Panc1 (cell line): ENCODE measurements at regions not wholly inside any gene's neighbourhood (a gene's known extent, or its start where the extent isn't known, plus 50 kb on each side); places are given as distances from the start of the nearest gene placed in this dataset.

ENCODE experiments used
- POLR2AphosphoS5 ChIP-seq: IDR thresholded peaks from 2 replicates; pipeline ENCODE4 v1.6.1; 2012; ENCODE audit warnings: mild to moderate bottlenecking, low read depth, low read length, moderate library complexity
- SIN3A ChIP-seq: IDR thresholded peaks from 2 replicates; pipeline ENCODE4 v1.6.1; 2012; ENCODE audit warnings: low read depth, mild to moderate bottlenecking, low read length, moderate library complexity, borderline replicate concordance; ENCODE audit not compliant: insufficient read depth
- TF ChIP-seq, protein P1 (sequence below): fragments of 450-650 bp; IDR thresholded peaks from 2 replicates; pipeline ENCODE4 v1.5.1; 2017; ENCODE audit warnings: mild to moderate bottlenecking
- TF ChIP-seq, protein P2 (sequence below), 2 experiments: IDR thresholded peaks; 2 replicates each; pipeline ENCODE4 v1.6.1; 2011 to 2012; ENCODE audit warnings: low read depth in 2 of 2, control low read depth in 1 of 2, low read length in 1 of 2, mild to moderate bottlenecking in 1 of 2, moderate library complexity in 1 of 2; ENCODE audit not compliant: insufficient read depth in 1 of 2

DNA sequence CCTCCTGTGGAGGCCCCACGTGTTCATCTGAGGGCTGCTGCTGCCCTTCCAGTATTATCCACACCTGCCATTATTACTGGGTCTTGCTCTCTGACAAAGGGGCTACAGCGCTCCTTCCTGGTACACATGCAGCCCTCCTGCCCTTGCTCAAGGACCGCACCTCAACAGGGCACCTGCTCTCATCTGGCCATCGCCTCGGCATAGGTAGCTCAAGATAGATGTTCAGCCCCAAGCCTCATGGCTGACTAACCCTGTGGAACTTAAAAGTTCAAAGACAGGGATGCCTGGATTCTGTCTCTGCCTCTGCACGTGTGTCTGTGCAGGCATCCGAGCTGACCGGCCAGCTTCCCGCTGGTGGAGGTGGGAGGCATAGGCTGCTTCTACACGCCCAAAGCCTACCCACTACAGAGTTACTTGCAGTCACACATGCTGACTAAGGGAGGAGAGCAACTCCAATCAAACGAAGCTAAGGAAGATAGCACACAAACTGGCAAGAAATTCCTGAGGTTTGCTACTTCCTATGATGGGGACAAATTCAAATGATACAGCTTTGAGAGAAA, 152.5 kb upstream of the ATP10A start:
- TF ChIP-seq SIN3A (no peak), POLR2AphosphoS5 (no peak)
- TF ChIP-seq, protein P1, sequence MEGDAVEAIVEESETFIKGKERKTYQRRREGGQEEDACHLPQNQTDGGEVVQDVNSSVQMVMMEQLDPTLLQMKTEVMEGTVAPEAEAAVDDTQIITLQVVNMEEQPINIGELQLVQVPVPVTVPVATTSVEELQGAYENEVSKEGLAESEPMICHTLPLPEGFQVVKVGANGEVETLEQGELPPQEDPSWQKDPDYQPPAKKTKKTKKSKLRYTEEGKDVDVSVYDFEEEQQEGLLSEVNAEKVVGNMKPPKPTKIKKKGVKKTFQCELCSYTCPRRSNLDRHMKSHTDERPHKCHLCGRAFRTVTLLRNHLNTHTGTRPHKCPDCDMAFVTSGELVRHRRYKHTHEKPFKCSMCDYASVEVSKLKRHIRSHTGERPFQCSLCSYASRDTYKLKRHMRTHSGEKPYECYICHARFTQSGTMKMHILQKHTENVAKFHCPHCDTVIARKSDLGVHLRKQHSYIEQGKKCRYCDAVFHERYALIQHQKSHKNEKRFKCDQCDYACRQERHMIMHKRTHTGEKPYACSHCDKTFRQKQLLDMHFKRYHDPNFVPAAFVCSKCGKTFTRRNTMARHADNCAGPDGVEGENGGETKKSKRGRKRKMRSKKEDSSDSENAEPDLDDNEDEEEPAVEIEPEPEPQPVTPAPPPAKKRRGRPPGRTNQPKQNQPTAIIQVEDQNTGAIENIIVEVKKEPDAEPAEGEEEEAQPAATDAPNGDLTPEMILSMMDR = no peak
- TF ChIP-seq, protein P2, sequence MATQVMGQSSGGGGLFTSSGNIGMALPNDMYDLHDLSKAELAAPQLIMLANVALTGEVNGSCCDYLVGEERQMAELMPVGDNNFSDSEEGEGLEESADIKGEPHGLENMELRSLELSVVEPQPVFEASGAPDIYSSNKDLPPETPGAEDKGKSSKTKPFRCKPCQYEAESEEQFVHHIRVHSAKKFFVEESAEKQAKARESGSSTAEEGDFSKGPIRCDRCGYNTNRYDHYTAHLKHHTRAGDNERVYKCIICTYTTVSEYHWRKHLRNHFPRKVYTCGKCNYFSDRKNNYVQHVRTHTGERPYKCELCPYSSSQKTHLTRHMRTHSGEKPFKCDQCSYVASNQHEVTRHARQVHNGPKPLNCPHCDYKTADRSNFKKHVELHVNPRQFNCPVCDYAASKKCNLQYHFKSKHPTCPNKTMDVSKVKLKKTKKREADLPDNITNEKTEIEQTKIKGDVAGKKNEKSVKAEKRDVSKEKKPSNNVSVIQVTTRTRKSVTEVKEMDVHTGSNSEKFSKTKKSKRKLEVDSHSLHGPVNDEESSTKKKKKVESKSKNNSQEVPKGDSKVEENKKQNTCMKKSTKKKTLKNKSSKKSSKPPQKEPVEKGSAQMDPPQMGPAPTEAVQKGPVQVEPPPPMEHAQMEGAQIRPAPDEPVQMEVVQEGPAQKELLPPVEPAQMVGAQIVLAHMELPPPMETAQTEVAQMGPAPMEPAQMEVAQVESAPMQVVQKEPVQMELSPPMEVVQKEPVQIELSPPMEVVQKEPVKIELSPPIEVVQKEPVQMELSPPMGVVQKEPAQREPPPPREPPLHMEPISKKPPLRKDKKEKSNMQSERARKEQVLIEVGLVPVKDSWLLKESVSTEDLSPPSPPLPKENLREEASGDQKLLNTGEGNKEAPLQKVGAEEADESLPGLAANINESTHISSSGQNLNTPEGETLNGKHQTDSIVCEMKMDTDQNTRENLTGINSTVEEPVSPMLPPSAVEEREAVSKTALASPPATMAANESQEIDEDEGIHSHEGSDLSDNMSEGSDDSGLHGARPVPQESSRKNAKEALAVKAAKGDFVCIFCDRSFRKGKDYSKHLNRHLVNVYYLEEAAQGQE (IDR thresholded peaks at IDR 0.05; ENCODE audit: insufficient read depth in 1 of 2, low read depth in 2 of 2, low read length in 1 of 2) = no peak
